ENCODE measurements at regions not wholly inside any gene's neighbourhood (a gene's known extent, or its start where the extent isn't known, plus 50 kb on each side); places are given as distances from the start of the nearest gene placed in this dataset.

GRCh38 chr3:113086560-113087461, 96.0 kb downstream of the GTPBP8 start (continued):
- TF ChIP-seq CHD7 (IDR thresholded peaks at IDR 0.05; ENCODE audit: insufficient replicate concordance, low read length), result no peak
- TF ChIP-seq CHD2 (IDR thresholded peaks at IDR 0.05; ENCODE audit: low read length), result no peak
- no peak for TF ChIP-seq TAF1 (IDR thresholded peaks at IDR 0.05; ENCODE audit: low read depth, low read length)
- no peak for TF ChIP-seq CBX5 (IDR thresholded peaks at IDR 0.05; ENCODE audit: low read depth, low read length)
- no peak for TF ChIP-seq NANOG (IDR thresholded peaks at IDR 0.05; ENCODE audit: insufficient read depth, low read depth, low read length, poor library complexity, severe bottlenecking)
- TF ChIP-seq ZNF274 (IDR thresholded peaks at IDR 0.05; ENCODE audit: borderline replicate concordance, extremely low read depth, low read length), result no peak
- TF ChIP-seq GTF2F1 (IDR thresholded peaks at IDR 0.05; ENCODE audit: borderline replicate concordance, low read depth, low read length), result no peak
- no peak for TF ChIP-seq ATF3 (IDR thresholded peaks at IDR 0.05; ENCODE audit: insufficient read depth, low read depth, low read length)
